A549 (cell line): ENCODE measurements at regions not wholly inside any gene's neighbourhood (a gene's known extent, or its start where the extent isn't known, plus 50 kb on each side); places are given as distances from the start of the nearest gene placed in this dataset.

ENCODE experiments used
- CTCF ChIP-seq: fragments of >200 bp; sonication (Bioruptor Twin); formaldehyde crosslinking; IDR thresholded peaks from 3 replicates; pipeline ENCODE4 v1.5.1; 2016
- EHMT2 ChIP-seq: fragments of 200-600 bp; sonication (generic); IDR thresholded peaks from 2 replicates; pipeline ENCODE4 v1.6.1; 2016; ENCODE audit warnings: antibody characterized with exemption, low read depth, mild to moderate bottlenecking, moderate library complexity
- KDM1A ChIP-seq: fragments of 200-600 bp; sonication (generic); IDR thresholded peaks from 2 replicates; pipeline ENCODE4 v1.6.1; 2016; ENCODE audit warnings: low read depth, mild to moderate bottlenecking
- MAFK ChIP-seq: fragments of 450-650 bp; IDR thresholded peaks from 2 replicates; pipeline ENCODE4 v1.6.1; 2014; ENCODE audit not compliant: partially characterized antibody

- TF ChIP-seq MAFK (no peak), EHMT2 (no peak), KDM1A (no peak), CTCF (no peak)
Observed at GRCh38 chr2:64722291-64723044, 68.8 kb upstream of the SERTAD2 start.
